ENCODE measurements at regions not wholly inside any gene's neighbourhood (a gene's known extent, or its start where the extent isn't known, plus 50 kb on each side); places are given as distances from the start of the nearest gene placed in this dataset.
"Not testable (repeated sequence)": the region's sequence is repeated elsewhere in the genome, so short reads cannot be mapped to it uniquely, and the experiment has no call there.

DNA sequence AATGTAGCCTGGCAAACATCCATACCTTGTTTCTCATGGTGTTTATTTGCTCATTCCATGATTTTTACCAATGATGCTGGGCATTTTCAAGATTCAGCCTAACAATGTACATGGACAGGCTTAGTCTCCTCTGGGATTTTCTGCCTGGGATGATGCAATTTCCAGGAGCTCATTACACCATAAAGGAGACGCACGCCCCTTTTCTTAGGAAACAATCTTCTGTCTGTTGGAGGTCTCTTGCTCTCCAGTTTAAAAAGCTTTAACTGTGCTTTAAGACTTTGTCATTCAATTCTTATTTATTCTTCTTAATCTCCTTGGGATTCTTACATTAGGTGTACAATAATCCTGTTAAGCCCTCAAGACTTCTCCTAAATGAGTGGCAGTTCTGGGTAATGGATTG lies 150.3 kb upstream of the NRP1 start:
- Histone ChIP-seq H3K27ac (peak overlapping the region in 1 of 2 donors; percentile 23), H3K27me3 (no peaks in the 10 kb centered on the region), H3K4me3 (no peak overlapping the region), H3K9me3 (no peaks in the 10 kb centered on the region), H3K4me1 (peaks cover 0 to 7% of the 10 kb centered on the region in 2 donors), H3K36me3 (no peaks in the 10 kb centered on the region)
- DNase-seq = peak in 1 of 2 donors; percentile 41
- TF ChIP-seq POLR2A (IDR thresholded peaks at IDR 0.05) = no peak
- TF ChIP-seq, protein P1, sequence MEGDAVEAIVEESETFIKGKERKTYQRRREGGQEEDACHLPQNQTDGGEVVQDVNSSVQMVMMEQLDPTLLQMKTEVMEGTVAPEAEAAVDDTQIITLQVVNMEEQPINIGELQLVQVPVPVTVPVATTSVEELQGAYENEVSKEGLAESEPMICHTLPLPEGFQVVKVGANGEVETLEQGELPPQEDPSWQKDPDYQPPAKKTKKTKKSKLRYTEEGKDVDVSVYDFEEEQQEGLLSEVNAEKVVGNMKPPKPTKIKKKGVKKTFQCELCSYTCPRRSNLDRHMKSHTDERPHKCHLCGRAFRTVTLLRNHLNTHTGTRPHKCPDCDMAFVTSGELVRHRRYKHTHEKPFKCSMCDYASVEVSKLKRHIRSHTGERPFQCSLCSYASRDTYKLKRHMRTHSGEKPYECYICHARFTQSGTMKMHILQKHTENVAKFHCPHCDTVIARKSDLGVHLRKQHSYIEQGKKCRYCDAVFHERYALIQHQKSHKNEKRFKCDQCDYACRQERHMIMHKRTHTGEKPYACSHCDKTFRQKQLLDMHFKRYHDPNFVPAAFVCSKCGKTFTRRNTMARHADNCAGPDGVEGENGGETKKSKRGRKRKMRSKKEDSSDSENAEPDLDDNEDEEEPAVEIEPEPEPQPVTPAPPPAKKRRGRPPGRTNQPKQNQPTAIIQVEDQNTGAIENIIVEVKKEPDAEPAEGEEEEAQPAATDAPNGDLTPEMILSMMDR (IDR thresholded peaks at IDR 0.05) = no peak
- intact Hi-C loops (cut with DNase I; ENCODE audit: low total_unique reads) = no loop called here

DNA sequence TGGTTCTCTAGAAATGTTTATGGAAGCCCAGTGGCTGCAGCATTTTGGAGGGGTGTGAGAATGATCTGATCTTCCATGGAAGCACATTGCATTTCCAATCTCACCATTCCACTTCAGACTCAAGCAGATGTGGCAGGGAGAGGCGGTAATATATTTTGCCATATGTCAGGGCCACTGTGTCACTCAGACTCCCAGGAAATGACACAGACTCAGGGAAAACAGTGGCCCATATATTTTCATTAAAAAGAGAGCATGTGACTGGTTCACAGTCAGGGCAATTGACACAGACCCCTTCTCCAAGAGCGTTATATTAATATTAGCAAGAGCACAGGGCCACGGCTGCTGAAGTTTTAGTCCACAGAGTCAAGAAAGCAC lies 149.3 kb upstream of the NRP1 start:
- Histone ChIP-seq H3K4me1 (peaks cover 0 to under 1% of the 10 kb centered on the region in 2 donors), H3K36me3 (no peaks in the 10 kb centered on the region), H3K4me3 (no peak overlapping the region), H3K27me3 (no peaks in the 10 kb centered on the region), H3K9me3 (no peaks in the 10 kb centered on the region), H3K27ac (no peak overlapping the region)
- intact Hi-C loops (cut with DNase I; ENCODE audit: low total_unique reads) = no loop called here
- DNase-seq = no peak
- no peak for TF ChIP-seq POLR2A (IDR thresholded peaks at IDR 0.05)
- TF ChIP-seq, protein P1 (IDR thresholded peaks at IDR 0.05) = no peak

DNA sequence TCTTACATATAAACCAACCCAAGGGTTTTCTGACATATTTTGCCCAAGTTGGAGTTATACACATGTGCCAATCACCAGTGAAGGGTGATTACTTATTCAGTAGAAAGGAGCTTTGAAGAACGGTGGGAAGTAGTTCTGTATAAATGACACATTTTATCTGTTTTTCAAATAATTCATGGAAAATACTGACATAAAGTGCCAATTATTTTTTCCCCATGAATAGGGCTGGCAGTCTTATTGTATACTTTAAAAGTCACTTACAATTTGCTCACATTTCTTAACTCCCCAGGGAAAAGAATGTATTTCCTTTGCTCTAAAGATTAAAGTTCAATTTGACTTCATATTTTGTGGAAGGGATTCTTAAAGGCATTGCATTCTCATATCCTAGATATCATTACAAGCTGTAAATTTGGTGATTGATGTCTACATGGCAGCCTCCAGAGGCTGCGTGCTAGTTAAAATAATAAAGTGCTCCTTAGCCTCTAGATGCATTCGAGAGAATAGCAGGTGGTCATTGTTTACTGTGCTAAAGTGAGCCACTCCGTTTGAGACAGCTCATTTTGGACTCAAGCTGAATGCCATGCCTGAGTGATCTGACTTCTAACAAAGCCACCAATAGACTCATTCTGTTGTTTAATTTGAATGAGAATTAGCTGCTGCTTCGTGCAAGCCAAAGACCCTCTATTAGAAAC lies 148.8 kb upstream of the NRP1 start:
- H3K4me3 ChIP-seq = no peak overlapping the region
- H3K27ac ChIP-seq = no peak overlapping the region
- TF ChIP-seq, protein P1 (IDR thresholded peaks at IDR 0.05) = no peak
- TF ChIP-seq POLR2A (IDR thresholded peaks at IDR 0.05) = no peak
- no peaks in the 10 kb centered on the region for H3K36me3 ChIP-seq
- H3K9me3 ChIP-seq = no peaks in the 10 kb centered on the region
- DNase-seq = no peak
- no peaks in the 10 kb centered on the region for H3K4me1 ChIP-seq
- intact Hi-C loops (cut with DNase I; ENCODE audit: low total_unique reads) = no loop called here
- H3K27me3 ChIP-seq = no peaks in the 10 kb centered on the region

DNA sequence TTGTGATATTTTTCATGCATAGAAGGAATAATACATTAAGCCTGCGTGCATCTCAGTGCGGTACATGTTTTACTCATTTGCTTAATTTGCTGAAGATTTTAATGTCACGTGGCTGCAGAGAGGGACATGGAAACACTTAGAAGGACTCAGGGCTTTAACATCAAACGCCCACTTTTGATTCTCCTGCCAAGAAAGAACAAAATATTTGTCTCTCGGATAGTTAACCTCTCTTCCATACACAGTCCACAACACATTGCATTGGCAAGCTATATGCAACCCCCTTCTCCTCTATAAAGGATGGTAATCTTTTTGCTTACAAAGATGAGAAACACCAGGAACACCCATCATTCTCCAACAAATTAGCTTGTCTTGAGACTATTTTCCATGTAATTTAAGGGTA lies 148.0 kb upstream of the NRP1 start:
- intact Hi-C loops (cut with DNase I; ENCODE audit: low total_unique reads) = no loop called here
- TF ChIP-seq, protein P1 (IDR thresholded peaks at IDR 0.05) = no peak
- no peak for TF ChIP-seq POLR2A (IDR thresholded peaks at IDR 0.05)

DNA sequence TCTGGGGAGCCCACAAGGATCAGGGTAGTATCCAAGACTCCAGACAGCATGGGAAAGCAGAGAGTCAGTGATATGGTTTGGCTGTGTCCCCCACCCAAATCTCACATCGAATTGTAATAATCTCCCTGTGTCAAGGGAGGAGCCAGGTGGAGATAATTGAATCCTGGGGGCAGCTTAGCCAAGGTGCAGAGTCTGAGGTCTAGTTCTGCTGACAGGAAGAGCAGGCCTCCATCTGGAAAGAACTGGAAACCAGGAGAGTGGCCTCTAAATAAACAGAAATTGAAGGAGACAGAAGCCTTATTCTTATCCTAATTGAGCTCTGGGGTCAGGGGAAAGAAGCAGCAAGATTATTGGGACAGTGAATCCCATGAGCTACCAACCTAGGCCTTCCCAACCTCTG lies 146.7 kb upstream of the NRP1 start:
- no peaks in the 10 kb centered on the region for H3K9me3 ChIP-seq
- intact Hi-C loops (cut with DNase I; ENCODE audit: low total_unique reads) = no loop called here
- no peaks in the 10 kb centered on the region for H3K4me1 ChIP-seq
- H3K36me3 ChIP-seq = no peaks in the 10 kb centered on the region
- TF ChIP-seq POLR2A (IDR thresholded peaks at IDR 0.05) = no peak
- TF ChIP-seq, protein P1 (IDR thresholded peaks at IDR 0.05) = no peak
- H3K27me3 ChIP-seq = no peaks in the 10 kb centered on the region
- no peak for DNase-seq
- H3K4me3 ChIP-seq = no peak overlapping the region
- H3K27ac ChIP-seq = no peak overlapping the region

More for the DNA sequence above, 148.0 kb upstream of the NRP1 start:
- Histone ChIP-seq H3K36me3 (no peaks in the 10 kb centered on the region), H3K9me3 (no peaks in the 10 kb centered on the region), H3K4me1 (no peaks in the 10 kb centered on the region), H3K27ac (no peak overlapping the region), H3K4me3 (no peak overlapping the region), H3K27me3 (no peaks in the 10 kb centered on the region)
- no peak for DNase-seq

DNA sequence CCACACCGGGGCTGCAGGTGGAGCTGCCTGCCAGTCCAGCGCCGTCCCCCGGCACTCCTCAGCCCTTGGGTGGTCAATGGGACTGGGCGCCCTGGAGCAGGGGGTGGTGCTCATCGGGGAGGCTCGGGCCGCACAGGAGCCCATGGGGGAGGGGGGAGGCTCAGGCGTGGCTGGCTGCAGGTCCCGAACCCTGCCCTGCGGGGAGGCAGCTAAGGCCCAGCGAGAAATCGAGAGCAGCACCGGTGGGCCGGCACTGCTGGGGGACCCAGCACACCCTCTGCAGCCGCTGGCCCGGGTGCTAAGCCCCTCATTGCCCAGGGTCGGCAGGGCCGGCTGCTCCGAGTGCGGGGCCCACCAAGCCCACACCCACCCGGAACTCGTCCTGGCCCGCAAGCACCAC lies 145.9 kb upstream of the NRP1 start:
- H3K27ac ChIP-seq; H3K4me1 ChIP-seq; intact Hi-C loops (cut with DNase I; ENCODE audit: low total_unique reads); H3K4me3 ChIP-seq; DNase-seq; H3K27me3 ChIP-seq; H3K36me3 ChIP-seq; H3K9me3 ChIP-seq: not testable (repeated sequence)

Data from uterus (tissue), 3 donors.